ENCODE measurements at regions not wholly inside any gene's neighbourhood (a gene's known extent, or its start where the extent isn't known, plus 50 kb on each side); places are given as distances from the start of the nearest gene placed in this dataset.

- Histone ChIP-seq H3K9me3 (ENCODE audit: control insufficient read depth in 4 of 4, insufficient read depth in 3 of 4, low read length in 3 of 4) (peaks cover 0 to 34% (median 8%) of the 10 kb centered on the region in 4 donors), H3K27me3 (ENCODE audit: control insufficient read depth in 3 of 3, insufficient read depth in 3 of 3, low read length in 2 of 3) (no peaks in the 10 kb centered on the region), H3K27ac (ENCODE audit: low read depth in 1 of 2, low read length in 1 of 2) (no peak overlapping the region), H3K4me1 (ENCODE audit: control insufficient read depth in 5 of 5, insufficient read depth in 5 of 5, low read length in 5 of 5) (no peaks in the 10 kb centered on the region), H3K36me3 (ENCODE audit: control insufficient read depth in 4 of 4, insufficient read depth in 4 of 4, low read length in 4 of 4) (no peaks in the 10 kb centered on the region), H3K4me3 (no peak overlapping the region), H3K9ac (ENCODE audit: insufficient read depth in 1 of 2, low read length in 2 of 2) (no peak overlapping the region)
- DNase-seq (no peak), ATAC-seq (ENCODE audit: insufficient read depth, low FRiP score) (no peak)
- no peak for TF ChIP-seq CTCF (IDR thresholded peaks at IDR 0.05; ENCODE audit: control extremely low read depth, extremely low read depth)
- 70 to 82% methylated on average over 34 of the region's 34 CpGs for WGBS, 2 donors
Observed at GRCh38 chr10:131773370-131774343, 127.2 kb upstream of the PPP2R2D start.

- H3K27me3 ChIP-seq (ENCODE audit: control insufficient read depth in 3 of 3, insufficient read depth in 3 of 3, low read length in 2 of 3) = no peaks in the 10 kb centered on the region
- H3K9ac ChIP-seq (ENCODE audit: insufficient read depth in 1 of 2, low read length in 2 of 2) = no peak overlapping the region
- H3K9me3 ChIP-seq (ENCODE audit: control insufficient read depth in 4 of 4, insufficient read depth in 3 of 4, low read length in 3 of 4) = peaks cover 0 to 38% (median 8%) of the 10 kb centered on the region in 4 donors
- H3K4me3 ChIP-seq = no peak overlapping the region
- ATAC-seq (ENCODE audit: insufficient read depth, low FRiP score) (no peak), DNase-seq (no peak)
- H3K4me1 ChIP-seq (ENCODE audit: control insufficient read depth in 5 of 5, insufficient read depth in 5 of 5, low read length in 5 of 5) = no peaks in the 10 kb centered on the region
- WGBS, 2 donors = 89 to 91% methylated on average over 17 of the region's 17 CpGs
- H3K27ac ChIP-seq (ENCODE audit: low read depth in 1 of 2, low read length in 1 of 2) = no peak overlapping the region
- no peak for TF ChIP-seq CTCF (IDR thresholded peaks at IDR 0.05; ENCODE audit: control extremely low read depth, extremely low read depth)
- no peaks in the 10 kb centered on the region for H3K36me3 ChIP-seq (ENCODE audit: control insufficient read depth in 4 of 4, insufficient read depth in 4 of 4, low read length in 4 of 4)
Observed at GRCh38 chr10:131774681-131775085, 126.1 kb upstream of the PPP2R2D start.

- TF ChIP-seq CTCF (IDR thresholded peaks at IDR 0.05; ENCODE audit: control extremely low read depth, extremely low read depth) = no peak
Observed at GRCh38 chr10:131775433-131775832, 125.4 kb upstream of the PPP2R2D start.

More at GRCh38 chr10:131775433-131775832, 125.4 kb upstream of the PPP2R2D start:
- no peak for DNase-seq
- Histone ChIP-seq H3K4me1 (ENCODE audit: control insufficient read depth in 5 of 5, insufficient read depth in 5 of 5, low read length in 5 of 5) (no peaks in the 10 kb centered on the region), H3K4me3 (no peak overlapping the region), H3K9ac (ENCODE audit: insufficient read depth in 1 of 2, low read length in 2 of 2) (no peak overlapping the region), H3K27me3 (ENCODE audit: control insufficient read depth in 3 of 3, insufficient read depth in 3 of 3, low read length in 2 of 3) (no peaks in the 10 kb centered on the region), H3K36me3 (ENCODE audit: control insufficient read depth in 4 of 4, insufficient read depth in 4 of 4, low read length in 4 of 4) (no peaks in the 10 kb centered on the region), H3K9me3 (ENCODE audit: control insufficient read depth in 4 of 4, insufficient read depth in 3 of 4, low read length in 3 of 4) (peaks cover 0 to 38% (median 8%) of the 10 kb centered on the region in 4 donors), H3K27ac (ENCODE audit: low read depth in 1 of 2, low read length in 1 of 2) (no peak overlapping the region)
- ATAC-seq (ENCODE audit: insufficient read depth, low FRiP score) = no peak
- WGBS, 2 donors = 69 to 78% methylated on average over 16 of the region's 16 CpGs
